NCI-H460 (cell line): ENCODE measurements at regions not wholly inside any gene's neighbourhood (a gene's known extent, or its start where the extent isn't known, plus 50 kb on each side); places are given as distances from the start of the nearest gene placed in this dataset.

ENCODE experiments used
- DNase-seq: peaks from one replicate; pipeline ENCODE4 v3.0.0-alpha.2; 2016; ENCODE audit warnings: low read depth; ENCODE audit errors: extremely low read depth

GRCh38 chr19:31096062-31096830 lies 253.0 kb downstream of the TSHZ3 start:
- DNase-seq = no peak

GRCh38 chr19:31095100-31095804 lies 254.0 kb downstream of the TSHZ3 start:
- DNase-seq = no peak

DNA sequence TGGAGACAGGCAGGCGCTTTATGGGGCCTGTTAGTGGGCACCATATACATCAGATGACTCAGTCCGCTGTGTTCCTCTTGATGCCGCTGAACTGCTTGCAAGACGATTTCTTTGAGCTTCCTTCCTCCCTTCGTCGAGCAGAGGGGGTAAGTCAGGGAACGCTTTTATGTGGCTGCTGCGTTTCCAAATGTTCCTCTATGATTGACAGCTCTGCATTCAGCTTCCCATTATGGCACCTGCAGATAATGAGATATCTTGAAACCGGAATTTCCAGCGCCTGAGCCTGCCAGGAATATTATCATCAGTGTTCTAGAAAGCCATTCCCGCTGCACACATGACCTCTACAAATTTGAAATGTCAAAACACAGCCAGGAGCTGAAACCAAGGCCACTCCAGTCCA lies 257.0 kb downstream of the TSHZ3 start:
- no peak for DNase-seq

- DNase-seq = no peak
Observed at GRCh38 chr19:31089681-31090080, 259.6 kb downstream of the TSHZ3 start.

DNA sequence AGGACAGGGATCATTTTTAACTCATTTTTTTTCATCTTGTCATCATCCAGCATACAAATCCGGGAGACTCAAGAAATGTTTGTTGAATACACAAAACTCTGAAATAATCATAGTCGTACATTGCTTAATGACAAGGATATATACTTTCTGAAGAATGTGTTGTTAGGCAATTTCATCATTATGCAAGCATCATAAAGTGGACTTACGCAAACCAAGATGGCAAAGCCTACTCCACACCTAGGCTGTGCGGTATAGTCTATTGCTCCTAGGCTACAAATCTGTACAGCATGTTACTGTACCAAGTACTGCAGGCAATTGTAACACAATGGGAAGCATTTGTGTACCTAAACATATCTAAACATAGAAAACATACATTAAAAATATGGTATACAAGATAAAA lies 264.1 kb downstream of the TSHZ3 start:
- DNase-seq = no peak

DNA sequence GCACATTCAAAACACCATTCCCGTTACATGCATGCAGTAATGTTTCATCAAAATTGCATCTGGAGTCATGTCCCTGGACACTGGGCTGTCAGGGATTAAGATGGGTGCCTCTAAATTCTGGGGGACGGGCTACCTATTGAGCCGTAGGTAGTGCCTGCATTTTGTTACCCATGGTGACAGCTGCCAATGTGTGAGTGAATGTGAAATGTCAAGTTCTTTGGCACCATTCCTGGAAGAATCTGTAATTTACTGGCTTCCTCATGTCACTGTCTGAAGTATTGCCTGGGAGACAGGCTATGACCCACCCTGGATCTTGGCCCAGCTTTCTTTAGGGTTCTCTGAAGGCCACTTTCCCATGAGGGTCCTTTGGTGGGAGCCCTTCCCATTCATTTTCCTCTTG lies 266.1 kb downstream of the TSHZ3 start:
- no peak for DNase-seq

DNA sequence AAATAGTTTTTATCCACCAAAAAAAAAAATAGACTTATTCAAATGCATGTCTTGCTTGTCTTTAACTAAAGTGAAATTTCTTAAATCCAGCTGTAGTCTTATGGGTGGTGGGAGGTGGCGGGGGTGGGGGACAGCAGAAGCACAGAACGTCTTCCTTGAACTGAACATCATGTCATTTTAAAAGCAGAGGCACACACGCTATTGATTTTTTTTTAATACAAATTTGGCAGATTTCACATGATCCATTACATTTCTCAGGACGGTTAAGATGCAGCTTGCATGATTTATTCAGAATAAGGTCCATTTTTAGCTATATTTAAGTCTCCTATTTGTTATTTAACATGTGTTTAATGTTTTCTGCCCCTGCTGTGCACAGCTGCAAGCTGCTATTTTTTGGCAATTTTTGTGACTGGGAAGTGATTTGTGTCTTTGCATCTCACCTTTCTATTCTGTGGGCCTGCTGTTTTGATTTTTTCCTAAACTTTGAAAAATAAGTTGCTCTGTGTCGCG lies 274.0 kb downstream of the TSHZ3 start:
- DNase-seq = no peak

DNA sequence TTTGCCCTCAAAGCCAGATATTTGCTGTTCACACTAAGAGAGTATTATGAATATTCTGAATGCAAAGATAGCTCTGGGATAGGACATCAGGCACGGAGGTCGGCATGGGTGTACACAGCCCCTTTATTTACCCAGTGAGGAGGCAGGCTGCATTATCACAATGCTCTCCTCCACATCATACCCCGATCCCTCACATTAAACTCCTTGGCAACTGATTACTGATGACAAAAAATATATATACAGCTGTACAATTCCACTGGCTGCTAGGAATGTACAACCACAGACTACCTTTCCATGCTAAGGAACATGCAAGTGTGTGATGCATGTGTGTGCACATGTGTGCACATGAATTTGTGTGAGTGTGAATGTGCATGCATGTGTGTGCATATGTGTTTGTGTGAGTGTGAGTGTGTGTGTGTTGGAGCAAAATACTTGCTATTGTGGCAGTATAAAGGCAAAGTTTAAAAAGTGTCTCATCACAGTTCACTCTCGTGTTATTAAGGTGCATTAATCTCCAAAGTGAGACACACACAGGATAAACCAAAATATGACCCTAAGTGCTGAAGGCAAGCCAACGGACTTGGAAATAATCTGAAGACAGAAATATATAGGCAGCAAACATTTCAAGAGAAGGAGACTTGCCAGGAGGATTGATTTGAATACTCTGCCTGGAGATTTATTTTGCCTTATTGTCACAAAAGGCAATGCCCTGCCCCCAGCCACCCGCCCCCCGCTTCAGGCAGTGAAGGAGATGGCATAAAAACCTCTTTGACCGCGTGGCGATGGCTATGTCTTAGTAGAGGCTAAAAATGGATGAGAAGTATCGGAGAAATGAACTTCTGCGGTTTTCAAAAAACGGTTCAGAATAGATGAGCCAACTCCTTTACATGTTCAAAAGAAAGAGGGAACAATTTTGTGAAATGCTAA lies 274.8 kb downstream of the TSHZ3 start:
- no peak for DNase-seq

- no peak for DNase-seq
Observed at GRCh38 chr19:31073485-31074198, 275.6 kb downstream of the TSHZ3 start.

DNA sequence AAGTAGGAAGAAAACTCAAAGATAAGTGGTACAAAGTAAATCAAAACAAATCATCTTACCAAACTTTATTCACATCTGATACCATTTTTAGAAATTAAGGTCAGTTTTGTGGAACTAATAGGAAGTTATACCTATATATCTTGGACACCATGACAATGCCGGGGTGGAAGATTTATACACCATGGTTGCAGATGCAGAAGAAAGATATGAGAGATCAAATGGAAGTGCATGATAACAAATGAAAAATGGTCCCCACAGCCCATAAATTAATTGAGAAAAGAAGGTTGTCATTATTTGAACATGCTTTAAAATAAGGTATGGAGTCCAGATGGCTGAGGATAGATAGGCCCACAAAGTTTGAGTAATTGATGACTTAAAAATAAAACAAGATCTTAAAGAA lies 276.8 kb downstream of the TSHZ3 start:
- no peak for DNase-seq

- DNase-seq = no peak
Observed at GRCh38 chr19:31071136-31071855, 277.9 kb downstream of the TSHZ3 start.

GRCh38 chr19:31070146-31071065 lies 278.8 kb downstream of the TSHZ3 start:
- DNase-seq = no peak

DNA sequence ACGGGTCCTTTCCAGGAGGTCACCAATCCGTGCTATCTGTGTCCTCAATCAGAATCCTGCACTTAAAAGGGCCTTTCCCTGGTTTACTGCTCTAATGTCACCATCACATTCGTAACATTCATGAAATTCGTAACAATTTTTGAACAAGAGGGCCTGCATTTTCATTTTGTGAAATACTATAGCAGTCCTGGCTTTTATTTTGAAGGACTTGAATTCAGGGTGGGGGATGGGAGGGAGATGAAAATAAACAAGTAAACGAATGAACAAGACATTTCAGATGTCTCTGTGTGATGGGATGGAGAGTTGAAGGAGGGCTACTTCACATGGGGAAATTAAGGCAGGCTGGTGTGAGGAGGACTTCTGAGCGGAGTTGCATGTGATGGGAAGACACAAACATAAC lies 281.0 kb downstream of the TSHZ3 start:
- DNase-seq = no peak

- no peak for DNase-seq
Observed at GRCh38 chr19:31066385-31066784, 282.9 kb downstream of the TSHZ3 start.

DNA sequence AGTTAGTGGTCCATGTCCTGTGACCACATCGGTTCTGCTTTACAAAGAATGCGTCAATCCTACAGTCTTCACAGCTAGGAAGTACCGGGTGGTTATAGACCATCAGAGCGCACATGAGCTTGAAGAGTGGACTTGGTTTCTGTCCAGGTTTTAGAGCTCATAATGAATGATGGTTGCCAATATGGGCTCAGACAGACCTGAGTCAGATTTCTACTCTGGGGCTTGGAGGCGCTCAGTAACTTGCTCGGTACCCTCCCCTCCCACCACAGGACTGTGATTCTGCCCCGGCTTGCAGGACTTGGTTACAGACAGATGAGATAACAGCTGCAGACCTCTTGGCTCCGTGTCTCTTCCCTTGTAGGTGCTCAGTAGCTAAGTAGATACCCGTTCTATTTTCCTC lies 284.7 kb downstream of the TSHZ3 start:
- no peak for DNase-seq

DNA sequence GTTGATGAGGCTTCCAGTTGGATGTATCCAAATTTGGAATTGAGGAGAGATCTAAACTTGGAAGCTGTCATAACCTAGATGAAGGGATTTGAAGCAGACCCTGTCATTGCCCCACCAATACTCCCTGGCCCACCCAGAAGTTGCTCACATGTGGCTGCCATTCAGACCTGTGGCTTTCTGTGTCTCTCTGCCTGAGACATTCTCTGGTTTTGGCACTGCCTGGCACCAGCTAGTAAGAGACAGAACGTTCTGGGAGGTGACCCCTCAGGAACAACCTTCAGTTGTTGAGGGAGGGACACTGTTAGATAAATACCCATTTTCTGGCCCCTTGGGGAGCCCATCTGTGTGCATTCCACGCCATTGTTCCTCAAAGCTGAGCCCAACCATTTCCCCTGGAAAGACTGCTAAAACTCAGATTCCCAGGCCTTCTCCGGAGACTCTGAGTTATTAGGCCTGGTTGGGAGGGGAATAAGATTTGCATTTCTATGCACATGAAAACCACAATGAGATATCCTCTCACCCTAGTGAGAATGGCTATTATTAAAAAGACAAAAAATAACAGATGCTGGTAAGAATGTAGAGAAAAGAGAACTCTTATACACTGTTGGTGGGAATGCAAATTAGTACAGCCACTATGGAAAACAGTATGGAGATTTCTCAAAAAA lies 290.4 kb downstream of the TSHZ3 start:
- DNase-seq = no peak

DNA sequence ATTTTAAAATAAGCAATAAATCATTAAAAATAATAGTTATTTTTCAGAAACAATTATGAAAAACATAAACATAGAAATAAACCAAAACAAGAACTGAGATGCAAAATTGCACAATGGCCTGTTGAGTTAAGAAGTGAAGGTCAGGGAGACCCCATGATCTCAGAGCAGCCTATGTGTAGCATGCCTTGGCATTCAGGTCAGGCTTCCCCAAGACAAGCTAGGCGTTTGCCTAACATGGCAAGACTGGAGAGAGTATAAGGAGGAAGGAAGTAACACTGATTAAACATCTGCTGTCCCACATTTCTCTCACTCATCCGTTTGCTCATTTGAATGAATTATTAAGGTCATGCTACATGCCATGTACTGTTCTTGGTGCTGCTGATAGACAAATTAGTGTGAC lies 291.8 kb downstream of the TSHZ3 start:
- no peak for DNase-seq

DNA sequence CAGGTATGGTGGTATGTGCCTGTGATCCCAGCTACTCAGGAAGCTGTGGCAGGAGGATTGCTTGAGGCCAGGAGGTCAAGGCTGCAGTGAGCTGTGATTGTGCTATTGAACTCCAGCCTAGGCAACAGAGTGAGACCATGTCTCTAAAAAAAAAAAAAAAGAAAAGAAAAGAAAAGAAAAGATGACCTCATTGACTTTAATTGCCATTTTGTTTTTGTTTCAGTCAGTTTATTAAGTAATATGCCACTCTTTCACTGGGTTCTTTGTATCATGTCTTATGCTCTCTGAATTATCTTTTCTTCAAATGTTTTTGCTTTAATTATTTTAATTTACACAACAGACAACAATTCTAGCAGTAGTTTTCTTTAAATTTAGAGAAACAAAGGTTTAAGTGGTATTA lies 293.8 kb downstream of the TSHZ3 start:
- no peak for DNase-seq
